Neural cell (in vitro differentiated cells): ENCODE measurements at regions not wholly inside any gene's neighbourhood (a gene's known extent, or its start where the extent isn't known, plus 50 kb on each side); places are given as distances from the start of the nearest gene placed in this dataset.

Experiments used
- H2AFZ ChIP-seq: fragments of 200-600, 300-800 bp; sonication (generic), shearing (Covaris generic); 2 replicates; pipeline ENCODE4 v1.6.0; 2014; ENCODE audit warnings: low read depth, mild to moderate bottlenecking, antibody characterized with exemption, low read length, moderate library complexity
- H3F3A ChIP-seq: fragments of 200-600 bp; shearing (Covaris generic); 2 replicates; pipeline ENCODE4 v1.6.1; 2016; ENCODE audit warnings: mild to moderate bottlenecking, moderate library complexity, mixed read lengths, antibody characterized with exemption, low read length; ENCODE audit not compliant: insufficient read depth, poor library complexity, severe bottlenecking
- H3K27ac ChIP-seq: fragments of 200-600, 300-800 bp; sonication (generic), shearing (Covaris generic); 2 replicates; pipeline ENCODE4 v1.5.1; 2014; ENCODE audit warnings: mild to moderate bottlenecking, low read length, moderate library complexity
- H3K27me3 ChIP-seq: fragments of 300-800, 200-600 bp; sonication (generic), shearing (Covaris generic); 2 replicates; pipeline ENCODE4 v1.6.0; 2014; ENCODE audit warnings: mild to moderate bottlenecking, low read depth, low read length, moderate library complexity; ENCODE audit not compliant: insufficient read depth
- H3K36me3 ChIP-seq: fragments of 300-800, 200-600 bp; sonication (generic), shearing (Covaris generic); 2 replicates; pipeline ENCODE4 v1.5.1; 2014; ENCODE audit warnings: mild to moderate bottlenecking, antibody characterized with exemption, low read length, moderate library complexity; ENCODE audit not compliant: insufficient read depth
- H3K4me2 ChIP-seq: fragments of 300-800, 200-600 bp; sonication (generic), shearing (Covaris generic); 2 replicates; pipeline ENCODE4 v1.6.0; 2014; ENCODE audit warnings: mild to moderate bottlenecking, low read length
- H3K4me3 ChIP-seq: fragments of 300-800, 200-600 bp; sonication (generic), shearing (Covaris generic); 2 replicates; pipeline ENCODE4 v1.5.1; 2014; ENCODE audit warnings: mild to moderate bottlenecking, low read length, moderate library complexity
- H3K79me2 ChIP-seq: fragments of 200-600 bp; shearing (Covaris generic); replicated peaks from 2 replicates; pipeline ENCODE4 v1.6.0; 2014; ENCODE audit warnings: mild to moderate bottlenecking, low read length, moderate library complexity; ENCODE audit not compliant: insufficient read depth
- H3K9ac ChIP-seq: fragments of 300-800, 200-600 bp; sonication (generic), shearing (Covaris generic); 2 replicates; pipeline ENCODE4 v1.6.1; 2016; ENCODE audit warnings: mild to moderate bottlenecking, low read length, mixed read lengths
- H3K9me2 ChIP-seq: fragments of 200-600 bp; shearing (Covaris generic); 2 replicates; pipeline ENCODE4 v1.6.1; 2016; ENCODE audit warnings: mild to moderate bottlenecking, low read length, mixed read lengths; ENCODE audit not compliant: insufficient read depth
- H3K9me3 ChIP-seq: fragments of 200-600, 300-800 bp; sonication (generic), shearing (Covaris generic); 2 replicates; pipeline ENCODE4 v1.6.1; 2016; ENCODE audit warnings: mild to moderate bottlenecking, mixed run types, low read length, moderate library complexity, mixed read lengths
- H4K20me1 ChIP-seq: fragments of 200-600 bp; shearing (Covaris generic); 2 replicates; pipeline ENCODE4 v1.6.1; 2016; ENCODE audit warnings: mild to moderate bottlenecking, mixed run types; ENCODE audit not compliant: insufficient read depth
- CTCF ChIP-seq: fragments of 450-650 bp; IDR thresholded peaks from 2 replicates; pipeline ENCODE4 v1.5.1; 2014; ENCODE audit warnings: antibody characterized with exemption, mild to moderate bottlenecking, moderate library complexity; ENCODE audit not compliant: poor library complexity, severe bottlenecking
- EP300 ChIP-seq: fragments of 450-650 bp; conservative IDR thresholded peaks from 2 replicates; pipeline ENCODE4 v1.6.1; 2014; ENCODE audit warnings: antibody characterized with exemption, mild to moderate bottlenecking, moderate library complexity; ENCODE audit not compliant: poor library complexity, severe bottlenecking
- EZH2 ChIP-seq: fragments of 200-600, 300-800 bp; shearing (Covaris generic), sonication (generic); IDR thresholded peaks from 2 replicates; pipeline ENCODE4 v1.6.1; 2014; ENCODE audit warnings: antibody characterized with exemption, low read length, borderline replicate concordance, mild to moderate bottlenecking; ENCODE audit not compliant: insufficient read depth, poor library complexity, severe bottlenecking
- MXI1 ChIP-seq: fragments of 450-650 bp; conservative IDR thresholded peaks from 2 replicates; pipeline ENCODE4 v1.6.1; 2014; ENCODE audit warnings: antibody characterized with exemption, mild to moderate bottlenecking; ENCODE audit not compliant: poor library complexity, severe bottlenecking
- POLR2AphosphoS5 ChIP-seq: IDR thresholded peaks from 2 replicates; pipeline ENCODE4 v1.6.1; 2012
- RAD21 ChIP-seq: fragments of 450-650 bp; conservative IDR thresholded peaks from 2 replicates; pipeline ENCODE4 v1.6.1; 2014; ENCODE audit warnings: antibody characterized with exemption, mild to moderate bottlenecking, moderate library complexity
- REST ChIP-seq: IDR thresholded peaks from 2 replicates; pipeline ENCODE4 v1.6.1; 2012; ENCODE audit warnings: borderline replicate concordance
- SMC3 ChIP-seq: fragments of 450-650 bp; conservative IDR thresholded peaks from 2 replicates; pipeline ENCODE4 v1.6.1; 2014; ENCODE audit warnings: antibody characterized with exemption, mild to moderate bottlenecking, moderate library complexity; ENCODE audit not compliant: poor library complexity
- TAF1 ChIP-seq: IDR thresholded peaks from 2 replicates; pipeline ENCODE4 v1.6.1; 2012; ENCODE audit warnings: low read depth

- H2AFZ ChIP-seq, result no peak overlapping the region
- no peaks in the 10 kb centered on the region for H3K9me2 ChIP-seq
- no peaks in the 10 kb centered on the region for H3K27me3 ChIP-seq
- no peaks in the 10 kb centered on the region for H3K9me3 ChIP-seq
- no peak overlapping the region for H3K4me3 ChIP-seq
- no peaks in the 10 kb centered on the region for H3K36me3 ChIP-seq
- no peaks in the 10 kb centered on the region for H4K20me1 ChIP-seq
- H3F3A ChIP-seq, result no peaks in the 10 kb centered on the region
- H3K79me2 ChIP-seq, result no peaks in the 10 kb centered on the region
- H3K27ac ChIP-seq, result no peak overlapping the region
- TF ChIP-seq CTCF, result no peak
- no peak for TF ChIP-seq REST
- TF ChIP-seq EZH2, result no peak
- TF ChIP-seq SMC3, result no peak
- TF ChIP-seq POLR2AphosphoS5, result no peak
- no peak for TF ChIP-seq EP300
- no peak for TF ChIP-seq RAD21
- no peak for TF ChIP-seq TAF1
- TF ChIP-seq MXI1, result no peak
- no peak overlapping the region for H3K4me2 ChIP-seq
- H3K9ac ChIP-seq, result no peak overlapping the region
Measured at GRCh38 chr6:25150031-25150430, 129.1 kb upstream of the CARMIL1 start.

- Histone ChIP-seq H2AFZ (no peak overlapping the region), H3K4me3 (no peak overlapping the region), H3K9me2 (no peaks in the 10 kb centered on the region), H3K9me3 (no peaks in the 10 kb centered on the region), H3K4me2 (no peak overlapping the region), H3F3A (no peaks in the 10 kb centered on the region), H3K27me3 (no peaks in the 10 kb centered on the region), H3K79me2 (no peaks in the 10 kb centered on the region), H3K36me3 (no peaks in the 10 kb centered on the region), H4K20me1 (no peaks in the 10 kb centered on the region), H3K9ac (no peak overlapping the region), H3K27ac (no peak overlapping the region)
- no peak for TF ChIP-seq EZH2
- TF ChIP-seq MXI1, result no peak
- no peak for TF ChIP-seq TAF1
- no peak for TF ChIP-seq CTCF
- no peak for TF ChIP-seq POLR2AphosphoS5
- TF ChIP-seq REST, result no peak
Measured at GRCh38 chr6:25150863-25151262, 128.3 kb upstream of the CARMIL1 start.
